ENCODE measurements at regions not wholly inside any gene's neighbourhood (a gene's known extent, or its start where the extent isn't known, plus 50 kb on each side); places are given as distances from the start of the nearest gene placed in this dataset.
"Not testable (repeated sequence)": the region's sequence is repeated elsewhere in the genome, so short reads cannot be mapped to it uniquely, and the experiment has no call there.

- no peak for DNase-seq (ENCODE audit: low read depth in 4 of 4, low spot score in 3 of 4)
Observed at GRCh38 chr2:18959952-18960717, 370.8 kb upstream of the NT5C1B start.

GRCh38 chr2:18959200-18959599 is 369.8 kb upstream of the NT5C1B start:
- no peak for DNase-seq (ENCODE audit: low read depth in 4 of 4, low spot score in 3 of 4)

- no peak for DNase-seq (ENCODE audit: low read depth in 4 of 4, low spot score in 3 of 4)
Observed at GRCh38 chr2:18957909-18958308, 368.5 kb upstream of the NT5C1B start.

GRCh38 chr2:18950361-18950851 is 361.0 kb upstream of the NT5C1B start:
- DNase-seq (ENCODE audit: low read depth in 4 of 4, low spot score in 3 of 4) = no peak

- no peak for DNase-seq (ENCODE audit: low read depth in 4 of 4, low spot score in 3 of 4)
Observed at GRCh38 chr2:18949871-18950270, 360.5 kb upstream of the NT5C1B start.

GRCh38 chr2:18940184-18940583 is 350.8 kb upstream of the NT5C1B start:
- no peak for DNase-seq (ENCODE audit: low read depth in 4 of 4, low spot score in 3 of 4)

GRCh38 chr2:18939740-18940139 is 350.4 kb upstream of the NT5C1B start:
- not testable (repeated sequence) for DNase-seq (ENCODE audit: low read depth in 4 of 4, low spot score in 3 of 4)

GRCh38 chr2:18934886-18935285 is 345.5 kb upstream of the NT5C1B start:
- DNase-seq (ENCODE audit: low read depth in 4 of 4, low spot score in 3 of 4) = no peak

- DNase-seq (ENCODE audit: low read depth in 4 of 4, low spot score in 3 of 4) = no peak
Observed at GRCh38 chr2:18932853-18933252, 343.5 kb upstream of the NT5C1B start.

GRCh38 chr2:18930971-18931370 is 341.6 kb upstream of the NT5C1B start:
- no peak for DNase-seq (ENCODE audit: low read depth in 4 of 4, low spot score in 3 of 4)

- DNase-seq (ENCODE audit: low read depth in 4 of 4, low spot score in 3 of 4) = no peak
Observed at GRCh38 chr2:18927525-18928232, 338.3 kb upstream of the NT5C1B start.

GRCh38 chr2:18926631-18927524 is 337.5 kb upstream of the NT5C1B start:
- no peak for DNase-seq (ENCODE audit: low read depth in 4 of 4, low spot score in 3 of 4)

GRCh38 chr2:18925296-18925695 is 335.9 kb upstream of the NT5C1B start:
- DNase-seq (ENCODE audit: low read depth in 4 of 4, low spot score in 3 of 4) = no peak

GRCh38 chr2:18924886-18925285 is 335.5 kb upstream of the NT5C1B start:
- no peak for DNase-seq (ENCODE audit: low read depth in 4 of 4, low spot score in 3 of 4)

- no peak for DNase-seq (ENCODE audit: low read depth in 4 of 4, low spot score in 3 of 4)
Observed at GRCh38 chr2:18924386-18924785, 335.0 kb upstream of the NT5C1B start.

- no peak for DNase-seq (ENCODE audit: low read depth in 4 of 4, low spot score in 3 of 4)
Observed at GRCh38 chr2:18922276-18922675, 332.9 kb upstream of the NT5C1B start.

- no peak for DNase-seq (ENCODE audit: low read depth in 4 of 4, low spot score in 3 of 4)
Observed at GRCh38 chr2:18918280-18918679, 328.9 kb upstream of the NT5C1B start.

GRCh38 chr2:18915227-18915626 is 325.9 kb upstream of the NT5C1B start:
- DNase-seq (ENCODE audit: low read depth in 4 of 4, low spot score in 3 of 4) = no peak

- no peak for DNase-seq (ENCODE audit: low read depth in 4 of 4, low spot score in 3 of 4)
Observed at GRCh38 chr2:18913512-18913911, 324.1 kb upstream of the NT5C1B start.

- DNase-seq (ENCODE audit: low read depth in 4 of 4, low spot score in 3 of 4) = no peak
Observed at GRCh38 chr2:18912225-18912888, 323.0 kb upstream of the NT5C1B start.
